ENCODE measurements at regions not wholly inside any gene's neighbourhood (a gene's known extent, or its start where the extent isn't known, plus 50 kb on each side); places are given as distances from the start of the nearest gene placed in this dataset.
"Not testable (repeated sequence)": the region's sequence is repeated elsewhere in the genome, so short reads cannot be mapped to it uniquely, and the experiment has no call there.

DNA sequence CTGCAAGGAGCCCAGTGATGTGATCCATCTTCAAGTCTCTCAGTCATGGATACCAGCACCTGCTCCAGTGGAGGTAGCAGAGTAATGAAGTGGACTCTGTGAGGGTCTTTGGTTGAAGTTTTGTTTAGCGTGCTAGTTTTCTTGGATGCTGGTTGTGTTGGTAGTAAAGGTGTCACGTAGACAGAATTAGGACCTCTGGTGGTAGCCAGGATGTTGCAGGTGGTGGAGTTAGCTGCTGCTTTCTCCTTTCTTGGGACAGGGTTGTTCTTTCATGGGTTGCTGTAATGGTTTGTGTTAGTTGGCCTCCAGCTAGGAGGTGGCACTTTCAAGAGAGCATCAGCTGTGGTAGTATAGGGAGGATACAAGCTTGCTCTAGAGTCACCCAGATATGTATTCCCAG lies 125.2 kb downstream of the ANXA2 start:
- DNase-seq = no peak

DNA sequence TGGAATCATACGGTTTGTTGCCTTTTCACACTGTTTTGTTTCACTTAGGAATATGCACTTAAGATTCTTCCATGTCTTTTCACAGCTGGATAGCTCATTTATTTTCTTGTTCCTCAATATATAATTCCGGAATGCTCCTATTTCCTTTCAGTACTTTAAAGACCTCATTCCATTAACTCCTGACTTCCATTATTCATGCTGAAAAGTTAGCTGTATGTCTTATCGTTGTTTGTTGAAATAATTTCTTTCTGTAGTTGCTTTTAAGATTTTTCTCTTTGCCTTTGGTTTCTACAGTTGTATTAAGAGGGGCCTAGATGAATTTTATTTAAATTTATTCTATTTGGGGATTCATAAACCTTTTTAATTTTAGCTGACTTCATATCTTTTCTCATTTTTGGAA lies 122.2 kb downstream of the ANXA2 start:
- DNase-seq = no peak

DNA sequence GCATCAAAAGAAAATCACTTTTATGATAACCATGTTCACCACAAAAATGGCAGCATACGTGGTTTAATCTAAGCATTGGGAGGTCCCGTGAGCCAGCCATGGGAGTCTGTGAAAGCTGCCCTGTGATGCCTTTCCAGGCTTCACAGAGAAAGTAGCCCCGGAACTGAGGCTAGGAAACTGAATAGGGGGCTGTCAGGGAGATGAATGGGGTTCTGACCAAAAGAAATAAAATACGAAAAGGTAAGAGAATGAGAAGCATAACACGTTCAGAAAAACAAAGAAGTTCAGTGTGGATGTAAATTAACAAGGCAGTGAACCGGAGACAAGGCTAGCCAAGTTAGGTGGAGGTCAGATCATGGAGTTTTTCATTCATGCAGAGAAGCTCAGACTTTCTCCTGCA lies 118.9 kb downstream of the ANXA2 start:
- no peak for DNase-seq

- DNase-seq = no peak
Observed at GRCh38 chr15:60280259-60280658, 117.5 kb downstream of the ANXA2 start.

DNA sequence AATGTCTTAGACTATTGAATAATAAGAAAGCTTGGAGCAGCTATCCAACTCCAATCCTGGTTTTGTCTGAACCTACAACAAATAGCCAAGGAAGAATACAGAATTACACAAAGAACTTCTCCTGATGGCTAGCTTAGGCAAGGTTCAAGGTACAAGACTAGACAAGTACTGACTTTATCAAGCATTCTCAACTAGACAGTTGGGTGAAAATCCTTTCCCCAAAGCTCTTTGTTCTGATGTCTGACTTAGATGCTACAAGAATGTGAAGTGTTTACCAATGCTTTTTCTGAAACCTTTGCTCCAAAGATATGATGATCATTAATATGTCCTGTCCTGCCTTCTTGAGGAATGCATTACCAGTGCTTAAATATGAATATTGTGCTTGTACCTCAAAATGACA lies 113.8 kb downstream of the ANXA2 start:
- DNase-seq = no peak

GRCh38 chr15:60295901-60296300 lies 101.9 kb downstream of the ANXA2 start:
- not testable (repeated sequence) for DNase-seq

- DNase-seq = no peak
Observed at GRCh38 chr15:60297047-60297446, 100.7 kb downstream of the ANXA2 start.
